Mucosa of descending colon (tissue), 3 donors: ENCODE measurements at regions not wholly inside any gene's neighbourhood (a gene's known extent, or its start where the extent isn't known, plus 50 kb on each side); places are given as distances from the start of the nearest gene placed in this dataset.

ENCODE experiments used
- ATAC-seq: fragments of 200-7000 bp; cut with Tn5 transposase; one replicate; pipeline ENCODE4 v1.9.1; 2020; ENCODE audit warnings: mild to moderate bottlenecking, moderate library complexity
- DNase-seq, 3 donors: peaks; one replicate each; pipeline ENCODE4 v3.0.0-alpha.2; 2020
- H3K36me3 ChIP-seq: fragments of 200-600 bp; one replicate; pipeline ENCODE4 v1.8.0; 2021; ENCODE audit warnings: low read depth, mild to moderate bottlenecking
- H3K4me1 ChIP-seq: fragments of 200-600 bp; one replicate; pipeline ENCODE4 v1.8.0; 2021; ENCODE audit warnings: low read depth, mild to moderate bottlenecking
- H3K4me3 ChIP-seq: fragments of 200-600 bp; one replicate; pipeline ENCODE4 v1.8.0; 2021; ENCODE audit warnings: mild to moderate bottlenecking
- H3K9me3 ChIP-seq: fragments of 200-600 bp; one replicate; pipeline ENCODE4 v1.8.0; 2021; ENCODE audit warnings: mild to moderate bottlenecking
- intact Hi-C, 2 donors: fragments of 100-400 bp; cut with DNase I in 1 of 2; cut with micrococcal nuclease in 1 of 2; formaldehyde crosslinking; loops; one replicate each; pipeline versions ENCODE4 v1.11.0 to v1.11.1; 2022; cut with DNase I, micrococcal nuclease
- TF ChIP-seq, protein P1 (sequence below): fragments of 200-600 bp; IDR thresholded peaks from one replicate; pipeline ENCODE4 v1.8.0; 2022; ENCODE audit warnings: antibody characterized with exemption, mild to moderate bottlenecking
- donor health status: DM: no; HTN: no; CAD: no; lungs with moderate emphysema.
- donor health status: DM: no; HTN: no; CAD: no.
- donor health status: DM: no; HTN: yes; CAD: no.

DNA sequence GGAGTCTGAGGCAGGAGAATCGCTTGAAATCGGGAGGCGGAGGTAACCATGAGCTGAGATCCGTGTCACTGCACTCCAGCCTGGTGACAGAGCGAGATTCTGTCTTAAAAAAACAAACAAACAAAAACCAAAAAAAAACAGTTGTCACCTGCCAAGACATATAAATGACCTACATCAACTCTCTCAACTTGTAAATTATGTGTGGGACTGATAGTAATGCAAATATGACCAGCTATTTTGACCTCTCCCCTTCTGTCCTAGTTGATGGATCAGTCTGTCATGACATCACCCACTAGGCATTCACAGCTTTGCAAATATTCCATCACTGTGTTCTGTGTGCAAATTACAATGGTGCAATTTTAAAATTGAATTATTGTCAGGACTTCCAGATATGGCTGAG lies 175.4 kb downstream of the EBLN2 start:
- H3K4me1 ChIP-seq, result no peaks in the 10 kb centered on the region
- H3K4me3 ChIP-seq, result no peak overlapping the region
- intact Hi-C loops, result no loop called here
- H3K36me3 ChIP-seq, result no peaks in the 10 kb centered on the region
- no peak for ATAC-seq
- TF ChIP-seq, protein P1, sequence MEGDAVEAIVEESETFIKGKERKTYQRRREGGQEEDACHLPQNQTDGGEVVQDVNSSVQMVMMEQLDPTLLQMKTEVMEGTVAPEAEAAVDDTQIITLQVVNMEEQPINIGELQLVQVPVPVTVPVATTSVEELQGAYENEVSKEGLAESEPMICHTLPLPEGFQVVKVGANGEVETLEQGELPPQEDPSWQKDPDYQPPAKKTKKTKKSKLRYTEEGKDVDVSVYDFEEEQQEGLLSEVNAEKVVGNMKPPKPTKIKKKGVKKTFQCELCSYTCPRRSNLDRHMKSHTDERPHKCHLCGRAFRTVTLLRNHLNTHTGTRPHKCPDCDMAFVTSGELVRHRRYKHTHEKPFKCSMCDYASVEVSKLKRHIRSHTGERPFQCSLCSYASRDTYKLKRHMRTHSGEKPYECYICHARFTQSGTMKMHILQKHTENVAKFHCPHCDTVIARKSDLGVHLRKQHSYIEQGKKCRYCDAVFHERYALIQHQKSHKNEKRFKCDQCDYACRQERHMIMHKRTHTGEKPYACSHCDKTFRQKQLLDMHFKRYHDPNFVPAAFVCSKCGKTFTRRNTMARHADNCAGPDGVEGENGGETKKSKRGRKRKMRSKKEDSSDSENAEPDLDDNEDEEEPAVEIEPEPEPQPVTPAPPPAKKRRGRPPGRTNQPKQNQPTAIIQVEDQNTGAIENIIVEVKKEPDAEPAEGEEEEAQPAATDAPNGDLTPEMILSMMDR, result no peak
- no peak for DNase-seq
- no peaks in the 10 kb centered on the region for H3K9me3 ChIP-seq

DNA sequence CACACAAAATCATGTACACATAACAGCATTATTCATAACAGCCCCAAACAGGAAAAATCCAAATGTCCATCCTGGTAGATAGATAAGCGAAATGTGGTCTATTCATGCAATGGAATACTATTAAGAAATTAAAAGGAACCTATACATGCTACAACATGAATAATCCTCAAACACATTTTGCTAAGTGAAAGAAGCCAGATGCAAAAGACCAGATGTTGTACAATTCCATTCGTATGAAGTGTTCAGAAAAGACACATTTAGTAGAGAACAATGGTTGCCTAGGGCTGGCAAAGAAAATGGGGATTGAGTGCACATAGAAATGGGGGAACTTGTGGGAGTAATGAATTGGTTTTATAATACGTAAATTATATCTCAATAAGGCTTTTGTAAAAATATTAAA lies 182.3 kb downstream of the EBLN2 start:
- DNase-seq (no peak), ATAC-seq (no peak)
- H3K36me3 ChIP-seq, result no peaks in the 10 kb centered on the region
- H3K4me1 ChIP-seq, result no peaks in the 10 kb centered on the region
- no peak overlapping the region for H3K4me3 ChIP-seq
- intact Hi-C loops, result no loop called here
- TF ChIP-seq, protein P1, result no peak
- no peaks in the 10 kb centered on the region for H3K9me3 ChIP-seq

- H3K36me3 ChIP-seq, result no peaks in the 10 kb centered on the region
- no peak overlapping the region for H3K4me3 ChIP-seq
- no peak for DNase-seq
- TF ChIP-seq, protein P1, result no peak
- no peaks in the 10 kb centered on the region for H3K4me1 ChIP-seq
- intact Hi-C loops, result no loop called here
- H3K9me3 ChIP-seq, result no peaks in the 10 kb centered on the region
- ATAC-seq, result no peak
Measured at GRCh38 chr3:73245459-73245858, 184.0 kb downstream of the EBLN2 start.

DNA sequence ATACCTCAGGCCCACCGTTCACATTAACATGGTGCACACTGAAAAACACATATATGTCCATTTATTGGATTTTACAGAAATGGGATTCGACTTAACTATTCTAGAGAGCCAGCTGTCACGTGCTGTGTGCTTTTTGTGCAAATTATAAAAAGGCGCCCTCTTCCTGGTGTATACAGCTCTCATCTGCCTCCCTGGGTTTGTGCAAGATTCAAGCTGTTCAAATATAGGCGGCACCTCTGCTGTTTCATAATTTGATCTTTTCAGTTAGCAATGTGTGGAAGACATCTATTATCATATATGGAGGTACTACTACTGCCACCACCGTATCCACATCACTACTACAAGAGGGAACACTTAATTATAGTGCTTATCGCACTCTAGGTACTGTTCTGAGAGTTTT lies 187.6 kb downstream of the EBLN2 start:
- peak; percentile 62 for ATAC-seq
- DNase-seq, result no peak
- intact Hi-C loops, result no loop called here
- no peak overlapping the region for H3K4me3 ChIP-seq
- H3K36me3 ChIP-seq, result no peaks in the 10 kb centered on the region
- H3K4me1 ChIP-seq, result no peaks in the 10 kb centered on the region
- TF ChIP-seq, protein P1, result no peak
- no peaks in the 10 kb centered on the region for H3K9me3 ChIP-seq

- ATAC-seq, result no peak
- TF ChIP-seq, protein P1, result no peak
Measured at GRCh38 chr3:73254062-73254461, 192.6 kb downstream of the EBLN2 start.

GRCh38 chr3:73255609-73256029 lies 194.2 kb downstream of the EBLN2 start:
- Histone ChIP-seq H3K4me3 (no peak overlapping the region), H3K9me3 (no peaks in the 10 kb centered on the region), H3K4me1 (no peaks in the 10 kb centered on the region), H3K36me3 (no peaks in the 10 kb centered on the region)
- peak; percentile 5 to 62 (median 43) for DNase-seq
- TF ChIP-seq, protein P1, result no peak
- peak; percentile 98 for ATAC-seq
- intact Hi-C loops, result no loop called here

More at GRCh38 chr3:73254062-73254461, 192.6 kb downstream of the EBLN2 start:
- Histone ChIP-seq H3K36me3 (no peaks in the 10 kb centered on the region), H3K4me3 (no peak overlapping the region), H3K9me3 (no peaks in the 10 kb centered on the region), H3K4me1 (no peaks in the 10 kb centered on the region)
- no peak for DNase-seq
- intact Hi-C loops, result no loop called here
